SU-DHL-6 (cell line): ENCODE measurements at regions not wholly inside any gene's neighbourhood (a gene's known extent, or its start where the extent isn't known, plus 50 kb on each side); places are given as distances from the start of the nearest gene placed in this dataset.

Experiments
- EZH2phosphoT487 ChIP-seq: fragments of 200-600 bp; sonication (generic), shearing (Covaris generic); conservative IDR thresholded peaks from 2 replicates; pipeline ENCODE4 v1.6.1; 2018; ENCODE audit warnings: mild to moderate bottlenecking, antibody characterized with exemption, low read length, moderate library complexity, mixed read lengths
- TF ChIP-seq, protein P1 (sequence below): fragments of 200-600 bp; sonication (generic); IDR thresholded peaks from one replicate; pipeline ENCODE4 v1.5.1; 2017; ENCODE audit warnings: antibody characterized with exemption, mild to moderate bottlenecking, low read length, moderate library complexity; ENCODE audit not compliant: insufficient read depth, poor library complexity, severe bottlenecking

DNA sequence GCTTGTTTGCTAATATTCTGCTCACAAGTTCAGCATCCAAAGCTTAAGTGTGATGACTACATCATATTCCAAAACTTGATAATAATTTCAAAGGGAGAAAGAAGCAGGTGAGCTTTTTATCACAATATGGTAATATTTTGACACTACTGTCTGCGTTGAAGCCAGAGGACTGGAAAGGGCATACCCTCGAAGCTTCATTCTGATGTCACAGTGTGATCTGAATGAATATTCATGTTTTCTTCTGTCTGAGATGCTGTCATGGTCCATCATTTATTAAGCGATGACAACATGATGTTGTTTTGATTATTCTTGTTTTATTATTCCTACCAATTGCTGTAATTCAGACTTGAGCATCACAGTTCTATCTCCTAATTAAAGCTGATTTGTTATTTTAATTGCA lies 625.4 kb downstream of the ZPLD1 start:
- TF ChIP-seq, protein P1, sequence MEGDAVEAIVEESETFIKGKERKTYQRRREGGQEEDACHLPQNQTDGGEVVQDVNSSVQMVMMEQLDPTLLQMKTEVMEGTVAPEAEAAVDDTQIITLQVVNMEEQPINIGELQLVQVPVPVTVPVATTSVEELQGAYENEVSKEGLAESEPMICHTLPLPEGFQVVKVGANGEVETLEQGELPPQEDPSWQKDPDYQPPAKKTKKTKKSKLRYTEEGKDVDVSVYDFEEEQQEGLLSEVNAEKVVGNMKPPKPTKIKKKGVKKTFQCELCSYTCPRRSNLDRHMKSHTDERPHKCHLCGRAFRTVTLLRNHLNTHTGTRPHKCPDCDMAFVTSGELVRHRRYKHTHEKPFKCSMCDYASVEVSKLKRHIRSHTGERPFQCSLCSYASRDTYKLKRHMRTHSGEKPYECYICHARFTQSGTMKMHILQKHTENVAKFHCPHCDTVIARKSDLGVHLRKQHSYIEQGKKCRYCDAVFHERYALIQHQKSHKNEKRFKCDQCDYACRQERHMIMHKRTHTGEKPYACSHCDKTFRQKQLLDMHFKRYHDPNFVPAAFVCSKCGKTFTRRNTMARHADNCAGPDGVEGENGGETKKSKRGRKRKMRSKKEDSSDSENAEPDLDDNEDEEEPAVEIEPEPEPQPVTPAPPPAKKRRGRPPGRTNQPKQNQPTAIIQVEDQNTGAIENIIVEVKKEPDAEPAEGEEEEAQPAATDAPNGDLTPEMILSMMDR = no peak
- TF ChIP-seq EZH2phosphoT487 = no peak
